Testis (tissue), 2 donors: ENCODE measurements at regions not wholly inside any gene's neighbourhood (a gene's known extent, or its start where the extent isn't known, plus 50 kb on each side); places are given as distances from the start of the nearest gene placed in this dataset.

ENCODE experiments used
- POLR2A ChIP-seq: fragments of 450-650 bp; IDR thresholded peaks from one replicate; pipeline ENCODE4 v1.6.1; 2017; ENCODE audit warnings: antibody characterized with exemption, mild to moderate bottlenecking, moderate library complexity
- TF ChIP-seq, protein P1 (sequence below), 3 experiments: fragments of 450-650 bp in 2 of 3; fragments of 200-600 bp in 1 of 3; sonication (generic) in 1 of 3; IDR thresholded peaks; one replicate each; pipeline ENCODE4 v1.5.1; 2016 to 2019; ENCODE audit warnings: antibody characterized with exemption in 3 of 3, mild to moderate bottlenecking in 2 of 3, moderate library complexity in 1 of 3

DNA sequence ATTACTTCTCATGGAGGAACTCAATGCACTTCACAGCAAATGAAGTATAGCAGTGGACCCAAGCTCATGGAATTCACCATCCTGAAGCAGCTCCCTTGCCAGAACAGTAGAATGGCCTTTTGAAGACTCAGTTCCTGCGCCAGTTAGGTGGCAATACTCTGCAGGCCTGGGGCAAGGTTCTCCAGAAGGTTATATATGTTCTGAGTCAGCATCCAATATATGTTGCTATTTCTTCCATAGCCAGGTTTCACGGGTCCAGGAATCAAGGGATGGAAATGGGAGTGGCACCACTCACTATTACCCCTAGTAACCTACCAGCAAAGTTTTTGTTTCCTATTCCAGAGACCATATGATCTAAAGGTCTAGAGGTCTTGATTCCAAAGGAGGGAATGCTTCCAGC, 56.4 kb upstream of the CNKSR3 start:
- TF ChIP-seq, protein P1, sequence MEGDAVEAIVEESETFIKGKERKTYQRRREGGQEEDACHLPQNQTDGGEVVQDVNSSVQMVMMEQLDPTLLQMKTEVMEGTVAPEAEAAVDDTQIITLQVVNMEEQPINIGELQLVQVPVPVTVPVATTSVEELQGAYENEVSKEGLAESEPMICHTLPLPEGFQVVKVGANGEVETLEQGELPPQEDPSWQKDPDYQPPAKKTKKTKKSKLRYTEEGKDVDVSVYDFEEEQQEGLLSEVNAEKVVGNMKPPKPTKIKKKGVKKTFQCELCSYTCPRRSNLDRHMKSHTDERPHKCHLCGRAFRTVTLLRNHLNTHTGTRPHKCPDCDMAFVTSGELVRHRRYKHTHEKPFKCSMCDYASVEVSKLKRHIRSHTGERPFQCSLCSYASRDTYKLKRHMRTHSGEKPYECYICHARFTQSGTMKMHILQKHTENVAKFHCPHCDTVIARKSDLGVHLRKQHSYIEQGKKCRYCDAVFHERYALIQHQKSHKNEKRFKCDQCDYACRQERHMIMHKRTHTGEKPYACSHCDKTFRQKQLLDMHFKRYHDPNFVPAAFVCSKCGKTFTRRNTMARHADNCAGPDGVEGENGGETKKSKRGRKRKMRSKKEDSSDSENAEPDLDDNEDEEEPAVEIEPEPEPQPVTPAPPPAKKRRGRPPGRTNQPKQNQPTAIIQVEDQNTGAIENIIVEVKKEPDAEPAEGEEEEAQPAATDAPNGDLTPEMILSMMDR (IDR thresholded peaks at IDR 0.05): no peak
- TF ChIP-seq POLR2A: no peak
